HepG2 (cell line): ENCODE measurements at regions not wholly inside any gene's neighbourhood (a gene's known extent, or its start where the extent isn't known, plus 50 kb on each side); places are given as distances from the start of the nearest gene placed in this dataset.

Experiments used
- ATAC-seq: fragments of 200-7000 bp; cut with Tn5 transposase; 3 replicates; pipeline ENCODE4 v1.9.1; 2020; ENCODE audit warnings: mild to moderate bottlenecking, moderate library complexity
- BruUV-seq: library from RNA; stranded (reverse); fragments of 400-500 nt; replicated peaks from 2 replicates; lab custom pipeline; 2021; lab: Mats Ljungman, UMichigan
- CTCF ChIA-PET: fragments of 300-600 bp; formaldehyde crosslinking; extraction: SDS; loops from one replicate; lab custom pipeline; 2021; ENCODE audit warnings: low total read pairs, inconsistent platforms, low intra/inter-chr PET ratio; lab: Yijun Ruan, JAX
- POLR2A ChIA-PET: fragments of 350-600 bp; sonication (Branson Sonifier 250); formaldehyde crosslinking; loops from one replicate; lab custom pipeline; 2020; ENCODE audit warnings: antibody characterized with exemption, inconsistent platforms; lab: Yijun Ruan, JAX
- DNase-seq: peaks from one replicate; pipeline ENCODE4 v3.0.0-alpha.2; 2015; ENCODE audit warnings: low spot score
- FAIRE-seq: peaks from 3 replicates; lab custom pipeline; 2011; peaks lifted over from hg19 to GRCh38; lab: Jason Lieb, UNC
- H2AFZ ChIP-seq: one replicate; pipeline ENCODE4 v1.6.1; 2011; ENCODE audit warnings: low read length, inconsistent platforms
- H3K27ac ChIP-seq: fragments of 300-600 bp; 3 replicates; pipeline ENCODE4 v1.8.0; 2011; ENCODE audit warnings: mixed run types, mild to moderate bottlenecking, mixed read lengths, low read length, inconsistent platforms; ENCODE audit not compliant: insufficient read depth; ENCODE audit errors: extremely low read length
- H3K27me3 ChIP-seq, 2 experiments: fragments of 200-600 bp in 1 of 2; 2 replicates in 1 of 2; 3 replicates in 1 of 2; pipeline versions ENCODE4 v1.6.0 to v1.8.0; 2011; ENCODE audit warnings: low read length in 2 of 2, mild to moderate bottlenecking in 2 of 2, moderate library complexity in 2 of 2, inconsistent platforms in 1 of 2; ENCODE audit not compliant: insufficient read depth in 2 of 2, control insufficient read depth in 1 of 2
- H3K36me3 ChIP-seq, 2 experiments: fragments of 200-600 bp in 1 of 2; replicated peaks in 1 of 2; 2 replicates in 1 of 2; 3 replicates in 1 of 2; pipeline versions ENCODE4 v1.5.1 to v1.8.0; 2011; ENCODE audit warnings: low read length in 2 of 2, inconsistent platforms in 1 of 2; ENCODE audit not compliant: insufficient read depth in 2 of 2, control insufficient read depth in 1 of 2
- H3K4me1 ChIP-seq: 2 replicates; pipeline ENCODE4 v1.5.1; 2012; ENCODE audit warnings: low read length, inconsistent platforms; ENCODE audit not compliant: insufficient read depth
- H3K4me2 ChIP-seq: 2 replicates; pipeline ENCODE4 v1.6.0; 2011; ENCODE audit warnings: low read depth, low read length, inconsistent platforms
- H3K4me3 ChIP-seq, 3 experiments: fragments of 200-600 bp in 1 of 3; sonication (generic), shearing (Covaris generic) in 1 of 3; replicated peaks in 1 of 3; 2 replicates each; pipeline ENCODE4 v1.5.1; 2011 to 2016; ENCODE audit warnings: low read length in 3 of 3, inconsistent platforms in 2 of 3, low read depth in 2 of 3, mild to moderate bottlenecking in 2 of 3, control low read depth in 1 of 3, mixed read lengths in 1 of 3; ENCODE audit not compliant: insufficient read depth in 1 of 3
- H3K79me2 ChIP-seq: one replicate; pipeline ENCODE4 v1.6.1; 2011; ENCODE audit warnings: low read length, inconsistent platforms; ENCODE audit not compliant: insufficient read depth
- H3K9ac ChIP-seq: 2 replicates; pipeline ENCODE4 v1.6.0; 2011; ENCODE audit warnings: mild to moderate bottlenecking, low read depth, low read length, inconsistent platforms; ENCODE audit not compliant: insufficient read depth
- H3K9me3 ChIP-seq: 2 replicates; pipeline ENCODE4 v1.5.1; 2012; ENCODE audit warnings: mild to moderate bottlenecking, low read length
- H4K20me1 ChIP-seq: 2 replicates; pipeline ENCODE4 v1.6.0; 2011; ENCODE audit warnings: inconsistent platforms, mild to moderate bottlenecking, low read length, moderate library complexity; ENCODE audit not compliant: insufficient read depth
- CREB1 ChIP-seq, 2 experiments: fragments of 450-650 bp in 1 of 2; IDR thresholded peaks; 2 replicates each; pipeline ENCODE4 v1.6.1; 2016 to 2017; ENCODE audit warnings: control low read depth in 1 of 2, mild to moderate bottlenecking in 1 of 2, missing compliant biosample characterization in 1 of 2, missing genetic modification characterization in 1 of 2
- NCOA5 ChIP-seq: sonication (generic); formaldehyde crosslinking; IDR thresholded peaks from 2 replicates; pipeline ENCODE4 v1.4.0; 2020; ENCODE audit warnings: missing genetic modification reagents
- ZNF180 ChIP-seq: sonication (generic); formaldehyde crosslinking; IDR thresholded peaks from 2 replicates; pipeline ENCODE4 v1.4.0; 2020; ENCODE audit warnings: low read depth, missing genetic modification reagents, borderline replicate concordance
- ZNF790 ChIP-seq: sonication (generic); formaldehyde crosslinking; IDR thresholded peaks from 2 replicates; pipeline ENCODE4 v1.8.0; 2022; ENCODE audit warnings: missing genetic modification reagents, mild to moderate bottlenecking, borderline replicate concordance
- ZNF841 ChIP-seq: sonication (generic); formaldehyde crosslinking; IDR thresholded peaks from 2 replicates; pipeline ENCODE4 v1.8.1; 2023; ENCODE audit warnings: missing genetic modification reagents, borderline replicate concordance
- ZSCAN12 ChIP-seq: sonication (generic); formaldehyde crosslinking; IDR thresholded peaks from 2 replicates; pipeline ENCODE4 v1.9.0; 2021; ENCODE audit warnings: mild to moderate bottlenecking, missing genetic modification reagents
- WGBS: methylation state at CpG from one replicate; pipeline ENCODE4 v1.1.6; 2017; ENCODE audit warnings: low lambda C conversion rate; 5-methylcytosine and 5-hydroxymethylcytosine counted together
- in situ Hi-C: cut with HindIII; loops from 2 replicates; pipeline ENCODE4 v1.10.0; 2017; ENCODE audit warnings: low pct_unique_long_range_greater_than_20kb; ENCODE audit not compliant: extremely low pct_ligation_motif_present
- intact Hi-C: fragments of 100-400 bp; cut with micrococcal nuclease; formaldehyde crosslinking; loops from one replicate; pipeline ENCODE4 v1.10.0; 2022; ENCODE audit not compliant: unreplicated experiment
- TF ChIP-seq, protein P1 (sequence below): sonication (generic); formaldehyde crosslinking; IDR thresholded peaks from 2 replicates; pipeline ENCODE4 v1.5.0; 2020; ENCODE audit warnings: mild to moderate bottlenecking, missing genetic modification reagents, moderate library complexity
- TF ChIP-seq, protein P2 (sequence below): sonication (generic); formaldehyde crosslinking; IDR thresholded peaks from 2 replicates; pipeline ENCODE4 v1.4.0; 2020; ENCODE audit warnings: missing genetic modification reagents

DNA sequence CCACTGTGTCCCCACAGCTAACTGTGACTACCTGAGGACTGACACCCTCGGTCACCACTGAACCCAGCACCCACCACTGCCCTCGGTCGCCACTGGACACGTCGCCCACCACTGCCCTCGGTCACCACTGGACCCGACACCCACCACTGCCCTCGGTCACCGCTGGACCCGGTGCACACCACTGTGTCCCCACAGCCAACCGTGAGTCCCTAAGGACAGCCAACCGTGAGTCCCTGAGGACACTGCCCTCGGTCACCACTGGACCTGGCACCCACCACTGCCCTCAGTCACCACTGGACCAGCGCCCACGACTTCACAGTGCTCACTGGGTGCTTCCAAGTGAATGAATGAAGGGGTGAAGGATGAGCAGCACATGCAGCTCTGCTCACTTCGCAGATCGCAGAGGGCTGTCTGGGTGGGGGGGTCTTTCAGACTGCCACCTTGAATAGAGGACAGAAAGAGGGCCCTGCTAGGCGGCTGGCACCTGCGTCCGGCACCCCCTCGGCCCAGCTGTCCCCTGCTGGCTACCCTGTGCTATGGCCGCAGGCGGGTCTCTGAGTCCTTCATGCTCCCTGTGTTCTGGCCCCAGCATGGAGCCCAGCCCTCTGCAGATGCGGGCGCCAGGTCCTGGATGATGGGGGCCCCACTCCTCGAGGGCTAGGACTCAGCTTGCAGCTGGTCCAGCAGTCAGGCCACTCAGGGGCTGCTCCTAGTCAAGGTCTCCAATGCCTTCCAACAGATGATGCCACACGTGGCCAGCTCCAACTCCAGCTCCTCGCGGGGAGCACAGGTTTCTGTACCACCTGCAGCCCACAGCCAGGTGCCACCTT is 51.4 kb upstream of the GPC1 start:
- CTCF ChIA-PET: no interaction called here
- H3K4me2 ChIP-seq: no peak overlapping the region
- TF ChIP-seq ZNF841 (CRISPR knock-in tag) (no peak), ZNF790 (CRISPR knock-in tag) (no peak), CREB1 (IDR thresholded peaks at IDR 0.05) (no peak), CREB1 (CRISPR knock-in tag; IDR thresholded peaks at IDR 0.05) (no peak), ZNF180 (no peak), ZSCAN12 (CRISPR knock-in tag) (no peak), NCOA5 (CRISPR knock-in tag) (no peak)
- TF ChIP-seq, protein P1, sequence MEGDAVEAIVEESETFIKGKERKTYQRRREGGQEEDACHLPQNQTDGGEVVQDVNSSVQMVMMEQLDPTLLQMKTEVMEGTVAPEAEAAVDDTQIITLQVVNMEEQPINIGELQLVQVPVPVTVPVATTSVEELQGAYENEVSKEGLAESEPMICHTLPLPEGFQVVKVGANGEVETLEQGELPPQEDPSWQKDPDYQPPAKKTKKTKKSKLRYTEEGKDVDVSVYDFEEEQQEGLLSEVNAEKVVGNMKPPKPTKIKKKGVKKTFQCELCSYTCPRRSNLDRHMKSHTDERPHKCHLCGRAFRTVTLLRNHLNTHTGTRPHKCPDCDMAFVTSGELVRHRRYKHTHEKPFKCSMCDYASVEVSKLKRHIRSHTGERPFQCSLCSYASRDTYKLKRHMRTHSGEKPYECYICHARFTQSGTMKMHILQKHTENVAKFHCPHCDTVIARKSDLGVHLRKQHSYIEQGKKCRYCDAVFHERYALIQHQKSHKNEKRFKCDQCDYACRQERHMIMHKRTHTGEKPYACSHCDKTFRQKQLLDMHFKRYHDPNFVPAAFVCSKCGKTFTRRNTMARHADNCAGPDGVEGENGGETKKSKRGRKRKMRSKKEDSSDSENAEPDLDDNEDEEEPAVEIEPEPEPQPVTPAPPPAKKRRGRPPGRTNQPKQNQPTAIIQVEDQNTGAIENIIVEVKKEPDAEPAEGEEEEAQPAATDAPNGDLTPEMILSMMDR (CRISPR knock-in tag): no peak
- TF ChIP-seq, protein P2, sequence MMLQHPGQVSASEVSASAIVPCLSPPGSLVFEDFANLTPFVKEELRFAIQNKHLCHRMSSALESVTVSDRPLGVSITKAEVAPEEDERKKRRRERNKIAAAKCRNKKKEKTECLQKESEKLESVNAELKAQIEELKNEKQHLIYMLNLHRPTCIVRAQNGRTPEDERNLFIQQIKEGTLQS (CRISPR knock-in tag): no peak
- TF ChIP-seq, all 625 proteins: peak for 0
- H3K4me1 ChIP-seq: 0 out of 2 replicates have a peak, but pooled peaks cover 8% of the 10 kb centered on the region
- no TSS peak for BruUV-seq
- no peaks in the 10 kb centered on the region for H3K9me3 ChIP-seq
- FAIRE-seq: no peak
- ATAC-seq: peak; percentile 29
- no peak overlapping the region for H3K27ac ChIP-seq
- intact Hi-C loops (no loop called here), in situ Hi-C loops (no loop called here)
- DNase-seq: no peak
- no peaks in the 10 kb centered on the region for H4K20me1 ChIP-seq
- H3K27me3 ChIP-seq: peaks cover 6 to 27% of the 10 kb centered on the region in 2 experiments; a peak in 4 of 5 replicates
- H3K9ac ChIP-seq: no peak overlapping the region
- WGBS: 34% methylated on average over 15 of the region's 29 CpGs
- no peaks in the 10 kb centered on the region for H3K36me3 ChIP-seq
- H3K4me3 ChIP-seq: no peak overlapping the region
- no peak overlapping the region for H2AFZ ChIP-seq
- no peaks in the 10 kb centered on the region for H3K79me2 ChIP-seq
- POLR2A ChIA-PET: no interaction called here
